HG02938 (cell line): ENCODE measurements at regions not wholly inside any gene's neighbourhood (a gene's known extent, or its start where the extent isn't known, plus 50 kb on each side); places are given as distances from the start of the nearest gene placed in this dataset.

Source experiments
- ATAC-seq: cut with Tn5 transposase; IDR thresholded peaks from one replicate; pipeline ENCODE4 v1.9.1; 2021; ENCODE audit warnings: mild to moderate bottlenecking, moderate library complexity; ENCODE audit not compliant: unreplicated experiment

DNA sequence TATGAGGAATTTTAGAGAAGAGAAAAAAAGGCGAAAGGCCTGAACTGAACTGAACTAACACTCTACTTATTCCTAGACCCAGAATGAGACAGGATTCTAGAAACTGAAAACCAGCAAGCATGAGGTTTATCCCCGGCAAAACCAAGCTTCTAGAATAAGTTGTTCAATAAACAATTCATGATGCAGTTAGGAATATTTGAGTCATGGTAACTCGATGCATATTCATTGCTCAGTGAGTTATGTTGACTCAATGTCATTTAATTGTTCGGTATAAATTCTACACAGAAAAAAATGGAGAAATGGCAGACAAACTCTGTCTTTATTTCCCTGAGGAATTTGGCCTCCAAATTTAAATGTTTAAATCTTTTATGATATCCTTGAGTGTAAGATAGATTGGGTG, 321.5 kb downstream of the SATB2 start:
- ATAC-seq, result no peak

DNA sequence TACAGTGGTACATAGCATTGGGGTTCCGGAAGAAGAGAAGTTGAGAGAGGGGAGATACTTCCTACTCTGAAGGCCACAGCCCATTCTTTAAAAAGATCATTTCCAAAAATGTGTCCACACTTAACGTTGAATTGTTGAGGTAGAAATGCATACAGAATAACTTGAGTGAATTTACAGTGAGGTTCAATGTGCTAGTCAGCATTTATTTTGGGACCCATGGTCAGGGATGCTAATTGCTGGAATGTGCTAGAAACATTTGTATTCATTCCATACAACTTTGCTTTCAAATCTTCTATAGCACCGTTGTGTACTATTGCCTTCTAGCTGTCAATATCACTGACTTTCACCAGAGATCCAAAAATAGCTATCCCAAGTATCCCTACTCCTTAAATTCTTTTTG, 325.9 kb downstream of the SATB2 start:
- no peak for ATAC-seq

DNA sequence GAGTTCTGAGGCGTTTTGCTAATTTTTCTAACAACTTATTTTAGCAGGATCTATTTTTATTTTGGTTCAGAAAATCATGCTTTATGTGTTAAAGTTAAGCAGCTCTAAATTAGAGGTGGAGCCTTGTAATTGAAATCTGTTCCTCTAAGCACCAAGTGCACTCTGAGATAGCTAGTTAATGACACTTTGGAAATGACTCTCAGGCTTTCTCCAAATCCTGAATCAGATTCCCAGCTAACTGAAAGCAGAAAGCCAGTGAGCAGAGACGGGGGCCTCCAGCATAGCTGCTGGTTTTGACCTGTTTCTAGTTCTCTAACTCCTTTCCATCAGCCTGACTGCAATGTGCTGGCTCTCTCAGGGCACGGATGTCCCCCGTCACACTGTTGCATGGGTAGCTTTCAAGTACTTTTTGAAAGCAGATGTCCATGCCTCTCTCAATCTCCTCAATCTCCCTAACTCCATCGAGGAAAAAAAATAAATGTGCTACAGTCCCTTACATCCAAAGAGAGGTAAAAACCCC, 326.5 kb downstream of the SATB2 start:
- ATAC-seq, result no peak

DNA sequence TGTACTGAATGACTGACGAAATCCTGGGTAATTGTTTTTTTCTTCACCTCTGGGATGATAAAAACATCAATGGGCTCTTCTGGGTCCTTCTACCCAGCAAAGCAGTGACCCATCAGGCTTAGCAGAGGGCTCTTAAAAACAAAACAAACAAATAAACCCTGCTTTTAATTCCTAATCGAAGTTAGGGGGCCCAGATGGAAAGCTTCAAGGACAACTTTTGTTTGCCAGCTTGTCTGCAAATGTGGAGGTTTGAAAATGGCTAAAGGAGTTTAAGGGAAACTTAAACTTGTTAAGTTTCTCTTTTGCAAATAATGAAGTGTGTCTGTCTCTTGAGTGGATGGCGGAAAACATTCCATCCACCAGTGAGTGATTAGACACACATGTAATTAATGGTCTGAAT, 327.2 kb downstream of the SATB2 start:
- no peak for ATAC-seq

DNA sequence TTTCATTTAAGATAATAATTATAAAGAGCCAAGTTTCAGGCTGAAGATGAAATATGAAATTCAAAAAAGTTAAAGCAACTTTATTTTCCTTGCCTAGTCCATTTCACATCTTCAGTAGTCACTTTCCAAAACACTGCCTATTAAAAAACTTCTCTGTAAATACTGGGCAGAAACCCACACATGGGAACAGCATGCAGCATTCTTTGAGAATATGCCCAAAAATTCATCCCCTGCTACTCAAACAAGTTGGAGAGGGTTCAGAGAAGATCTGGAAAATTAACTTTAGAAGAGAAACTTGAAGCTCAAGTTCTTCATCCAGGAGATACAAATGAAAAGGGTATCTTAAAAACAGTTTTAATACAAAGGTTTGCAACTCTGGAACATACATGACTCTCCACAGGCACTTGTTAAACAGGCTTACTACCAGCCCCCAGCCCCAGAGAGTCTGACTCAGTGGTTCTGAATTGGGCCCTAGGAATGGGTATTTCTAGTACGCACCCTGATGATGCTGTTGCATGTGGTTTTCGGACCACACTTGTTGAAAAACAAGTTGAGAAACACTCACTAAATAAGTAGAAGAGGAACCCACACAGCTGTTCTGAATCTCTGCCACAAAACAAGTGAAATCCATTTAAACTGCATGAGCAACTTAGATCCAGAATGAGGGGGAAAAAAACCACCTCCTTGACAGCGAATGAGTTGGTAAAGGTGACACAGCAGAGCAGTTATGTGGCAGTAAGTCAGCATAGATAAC, 329.1 kb downstream of the SATB2 start:
- ATAC-seq, result no peak

GRCh38 chr2:199119796-199120195, 337.9 kb downstream of the SATB2 start:
- ATAC-seq, result no peak

GRCh38 chr2:199118673-199119112, 339.0 kb downstream of the SATB2 start:
- no peak for ATAC-seq

DNA sequence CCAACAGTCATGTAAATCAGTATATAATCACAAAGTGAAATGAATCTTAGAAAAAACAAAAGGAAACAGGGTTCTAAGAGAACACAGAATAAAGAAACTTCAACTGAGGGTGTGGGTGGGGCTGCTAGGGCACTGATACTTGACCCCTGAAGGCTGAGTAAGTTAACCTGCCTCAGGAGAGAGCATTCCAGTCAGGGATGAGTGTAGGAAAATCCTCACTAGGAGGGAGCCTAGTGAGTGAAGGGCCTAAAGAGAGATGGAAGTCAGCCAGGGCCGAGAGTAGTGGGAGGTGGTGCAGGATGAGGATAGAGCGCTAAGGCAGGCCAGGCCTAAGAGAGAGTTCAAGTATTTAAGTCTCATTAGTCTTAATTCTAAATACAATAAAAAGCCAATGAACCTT, 342.6 kb downstream of the SATB2 start:
- no peak for ATAC-seq

- ATAC-seq, result no peak
Observed at GRCh38 chr2:199113111-199113510, 344.6 kb downstream of the SATB2 start.

DNA sequence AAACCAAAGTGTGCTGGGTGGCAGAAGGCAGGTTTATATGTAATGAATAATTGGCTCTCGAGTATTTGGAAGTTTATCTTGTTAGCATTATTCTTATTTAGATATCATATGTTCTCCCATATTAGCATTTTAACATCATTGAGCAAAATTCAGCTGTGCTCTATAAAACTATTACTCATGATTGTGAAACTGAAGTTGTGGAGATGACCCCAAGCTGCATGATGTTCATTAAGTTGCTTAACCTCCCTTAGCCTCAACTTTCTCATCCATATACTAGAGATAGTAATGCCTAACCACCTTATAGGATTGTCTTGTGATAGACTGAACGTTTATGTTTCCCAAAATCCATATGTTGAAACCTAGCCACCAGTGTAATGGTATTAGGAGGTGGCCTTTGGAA, 346.3 kb downstream of the SATB2 start:
- no peak for ATAC-seq

DNA sequence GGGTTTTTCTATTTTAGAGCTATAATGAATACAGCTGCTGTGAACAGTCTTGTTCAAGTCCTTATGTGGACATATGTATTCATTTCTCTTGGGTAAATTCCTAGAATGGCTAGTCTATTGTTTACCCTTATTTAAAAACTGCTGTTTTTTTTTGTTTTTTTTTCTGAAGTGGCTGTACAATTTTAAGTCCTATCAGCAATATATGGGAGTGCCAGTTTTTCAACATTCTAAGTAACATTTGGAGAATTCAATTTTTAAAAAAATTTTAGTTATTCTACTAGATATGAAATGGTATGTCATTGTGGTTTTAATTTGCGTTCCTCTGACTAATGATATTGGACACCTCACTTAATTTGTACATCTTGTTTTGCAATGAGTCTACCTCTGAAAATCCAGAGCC, 349.7 kb downstream of the SATB2 start:
- ATAC-seq, result no peak

- no peak for ATAC-seq
Observed at GRCh38 chr2:199105826-199106225, 351.9 kb downstream of the SATB2 start.

GRCh38 chr2:199101487-199101886, 356.3 kb downstream of the SATB2 start:
- no peak for ATAC-seq

GRCh38 chr2:199100326-199101110, 357.2 kb downstream of the SATB2 start:
- no peak for ATAC-seq

GRCh38 chr2:199092419-199092818, 365.3 kb downstream of the SATB2 start:
- no peak for ATAC-seq

DNA sequence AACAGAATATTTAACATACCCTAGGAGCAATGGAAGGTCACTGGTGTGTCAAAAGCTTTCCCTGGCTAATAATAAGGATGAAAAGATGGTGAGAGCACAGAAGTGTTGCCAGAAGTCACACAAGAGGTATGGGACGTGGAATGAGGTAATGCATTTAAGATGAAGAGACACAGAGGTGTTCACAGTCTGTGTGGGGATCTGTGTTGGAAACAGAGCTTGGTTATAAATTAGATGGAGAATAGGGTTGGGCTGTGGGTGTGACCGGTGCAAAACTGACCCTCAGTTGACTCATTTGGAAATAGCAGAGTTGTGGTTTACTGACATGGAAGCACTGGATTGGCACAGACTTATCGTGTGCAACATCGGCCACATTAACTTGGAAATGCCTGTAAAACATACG, 372.5 kb downstream of the SATB2 start:
- no peak for ATAC-seq

DNA sequence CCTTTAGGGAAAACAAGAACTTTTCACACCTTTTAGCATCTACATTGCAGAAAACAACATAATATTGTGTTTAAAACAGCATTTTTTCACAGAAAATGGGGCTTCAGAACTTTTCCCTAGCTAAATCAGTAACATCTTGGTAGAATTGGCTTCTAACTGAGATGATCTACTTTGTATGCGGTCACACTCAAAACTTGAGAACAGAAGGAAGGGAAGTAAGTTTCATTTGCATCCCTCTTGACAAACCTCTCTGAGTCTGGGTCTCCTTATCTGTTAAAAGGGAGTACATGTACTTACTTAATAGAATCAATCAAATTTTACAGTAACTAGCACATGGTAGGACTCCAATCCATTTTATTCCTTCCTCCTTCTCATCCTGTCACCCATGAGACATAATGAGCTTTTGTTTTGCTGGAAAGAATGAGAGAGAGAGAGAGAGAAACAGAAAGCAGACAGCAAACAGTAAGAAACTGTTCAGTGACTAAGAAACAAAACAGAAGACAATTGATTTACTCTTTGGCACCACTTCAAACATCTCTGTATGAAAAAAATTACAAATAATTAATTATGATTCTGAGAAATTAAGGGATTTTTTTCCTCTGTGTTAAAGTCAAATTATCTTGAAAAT, 387.3 kb downstream of the SATB2 start:
- no peak for ATAC-seq

DNA sequence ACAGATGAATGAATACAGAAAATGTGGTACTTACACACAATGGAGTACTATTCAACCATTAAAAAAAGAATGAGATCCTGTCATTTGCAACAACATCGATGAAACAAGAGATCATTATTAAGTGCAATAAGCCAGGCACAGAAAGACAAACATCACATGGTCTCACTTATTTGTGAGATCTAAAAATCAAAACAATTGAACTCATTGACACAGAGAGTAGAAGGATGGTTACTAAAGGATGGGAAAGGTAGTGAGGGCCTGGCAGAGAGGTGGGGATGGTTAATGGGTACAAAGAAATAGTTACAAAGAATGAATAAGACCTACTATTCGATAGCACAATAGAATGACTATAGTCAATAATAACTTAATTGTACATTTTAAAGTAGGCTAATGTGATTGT, 393.5 kb downstream of the SATB2 start:
- ATAC-seq, result no peak

- ATAC-seq, result no peak
Observed at GRCh38 chr2:199057936-199058335, 399.8 kb downstream of the SATB2 start.

- no peak for ATAC-seq
Observed at GRCh38 chr2:199055336-199055735, 402.4 kb downstream of the SATB2 start.

GRCh38 chr2:199042660-199043379, 414.9 kb downstream of the SATB2 start:
- ATAC-seq, result no peak
